Stimulated activated CD4-positive, alpha-beta T cell treated with anti-CD3 and anti-CD28 coated beads, Interleukin-4, amount 100 ng/mL, for 48 hours (primary cell): ENCODE measurements at regions not wholly inside any gene's neighbourhood (a gene's known extent, or its start where the extent isn't known, plus 50 kb on each side); places are given as distances from the start of the nearest gene placed in this dataset.
"Not testable (repeated sequence)": the region's sequence is repeated elsewhere in the genome, so short reads cannot be mapped to it uniquely, and the experiment has no call there.

Source experiments
- DNase-seq, 2 donors: peaks; one replicate each; pipeline ENCODE4 v3.0.0-alpha.2; 2020; ENCODE audit warnings: low read depth in 2 of 2

GRCh38 chr14:40268236-40268635 lies 836.0 kb upstream of the FBXO33 start:
- no peak for DNase-seq

GRCh38 chr14:40265096-40265495 lies 832.9 kb upstream of the FBXO33 start:
- DNase-seq, result no peak

GRCh38 chr14:40252817-40253447 lies 820.7 kb upstream of the FBXO33 start:
- no peak for DNase-seq

DNA sequence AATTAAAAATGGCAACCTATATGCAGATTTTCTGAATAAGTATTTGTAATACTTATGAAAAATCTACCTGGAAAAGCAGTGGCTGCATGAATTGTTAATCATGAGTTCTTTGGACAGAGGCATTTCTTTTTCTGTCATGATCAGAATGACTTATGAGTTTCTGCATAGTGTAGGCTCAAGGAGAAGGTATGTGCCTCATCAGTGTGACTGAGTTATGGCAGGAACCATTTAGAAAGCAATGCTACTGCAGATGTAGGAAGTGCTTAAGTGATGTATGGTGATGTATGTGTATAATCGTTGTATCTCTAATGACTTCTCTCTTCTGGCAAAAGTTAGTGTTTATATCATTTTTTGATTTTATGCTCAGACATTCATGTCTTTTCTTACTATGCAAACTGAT lies 816.4 kb upstream of the FBXO33 start:
- DNase-seq, result no peak

DNA sequence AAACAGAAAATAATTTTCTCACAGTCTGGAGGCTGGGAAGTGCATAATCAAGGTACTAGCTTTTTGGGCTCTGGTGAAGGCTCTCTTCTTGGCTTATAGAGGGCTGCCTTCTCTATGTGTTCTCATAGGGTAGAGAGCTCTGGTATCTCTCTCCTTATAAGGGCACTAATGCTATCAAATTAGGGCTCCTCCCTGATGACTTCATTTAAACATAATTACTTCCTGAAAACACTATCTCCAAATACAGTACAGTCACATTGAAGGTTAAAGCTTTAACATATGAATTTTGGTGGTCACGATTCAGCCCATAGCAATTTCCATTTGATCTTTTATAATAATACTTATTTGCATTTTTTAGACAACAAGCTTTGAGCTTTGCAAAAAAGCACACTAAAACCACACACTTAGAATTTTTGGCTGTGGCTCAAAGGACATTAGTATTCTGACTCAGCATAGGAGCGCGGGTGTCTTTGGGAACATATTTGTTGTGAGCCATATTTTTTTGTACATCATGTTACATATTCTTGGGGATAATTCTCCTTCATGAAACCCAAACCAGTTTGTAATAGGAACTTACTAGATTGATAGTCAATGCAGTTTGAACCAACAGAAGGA lies 808.1 kb upstream of the FBXO33 start:
- no peak for DNase-seq

DNA sequence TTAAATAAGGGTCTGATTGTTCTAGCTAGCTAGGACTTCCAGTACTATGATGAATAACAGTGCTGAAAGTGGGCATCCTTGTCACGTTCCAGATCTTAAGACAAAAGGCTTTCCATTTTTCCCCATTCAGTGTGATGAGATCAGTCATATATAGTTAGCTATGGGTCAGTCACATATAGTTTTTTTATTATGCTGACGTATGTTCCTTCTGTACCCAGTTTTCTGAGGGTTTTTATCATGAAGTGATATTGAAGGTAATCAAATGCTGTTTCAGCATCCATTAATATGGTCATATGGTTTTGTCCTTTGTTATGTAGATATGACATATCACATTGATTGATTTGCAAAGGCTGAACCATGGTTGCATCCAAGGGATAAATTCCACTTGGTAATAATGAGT lies 800.1 kb upstream of the FBXO33 start:
- no peak for DNase-seq

- DNase-seq, result no peak
Measured at GRCh38 chr14:40229676-40230075, 797.4 kb upstream of the FBXO33 start.

- no peak for DNase-seq
Measured at GRCh38 chr14:40222996-40223395, 790.8 kb upstream of the FBXO33 start.

DNA sequence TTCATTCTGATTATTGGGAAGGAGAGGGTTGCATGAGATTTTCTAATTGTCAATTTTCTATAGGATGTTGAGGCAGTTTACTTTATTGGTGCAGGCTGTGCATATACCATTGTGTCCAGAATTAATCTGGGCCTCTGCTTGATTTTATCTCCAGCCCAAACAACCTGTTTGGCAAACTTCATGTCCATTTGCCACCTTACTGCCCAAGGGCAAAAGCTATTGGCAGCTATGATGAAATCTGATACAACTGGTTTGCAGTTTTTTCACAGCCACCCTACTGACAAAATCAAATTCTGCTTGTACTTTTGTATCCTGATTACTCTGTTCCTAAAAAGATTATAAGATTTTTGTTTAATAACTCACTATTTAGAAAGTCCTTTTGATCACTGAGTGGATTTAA lies 789.2 kb upstream of the FBXO33 start:
- no peak for DNase-seq

DNA sequence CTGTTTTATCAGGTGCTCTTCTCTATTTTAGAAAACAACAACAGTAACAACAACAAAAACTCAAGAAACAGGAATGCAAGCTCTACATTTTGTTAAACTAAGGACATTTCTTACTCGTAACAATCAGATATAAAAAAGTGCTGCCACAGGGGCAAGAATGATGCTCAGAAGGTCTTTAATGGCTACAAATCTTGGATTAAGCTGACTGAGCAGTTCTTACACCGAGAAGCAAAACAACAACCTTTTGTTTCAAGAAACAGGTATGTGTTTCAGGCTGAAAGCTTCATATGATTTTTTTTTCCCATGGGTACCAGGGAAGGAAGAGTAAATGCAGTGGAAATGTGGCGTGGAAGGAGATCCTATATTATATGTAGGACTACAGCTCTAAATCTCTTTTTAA lies 786.8 kb upstream of the FBXO33 start:
- DNase-seq, result no peak

DNA sequence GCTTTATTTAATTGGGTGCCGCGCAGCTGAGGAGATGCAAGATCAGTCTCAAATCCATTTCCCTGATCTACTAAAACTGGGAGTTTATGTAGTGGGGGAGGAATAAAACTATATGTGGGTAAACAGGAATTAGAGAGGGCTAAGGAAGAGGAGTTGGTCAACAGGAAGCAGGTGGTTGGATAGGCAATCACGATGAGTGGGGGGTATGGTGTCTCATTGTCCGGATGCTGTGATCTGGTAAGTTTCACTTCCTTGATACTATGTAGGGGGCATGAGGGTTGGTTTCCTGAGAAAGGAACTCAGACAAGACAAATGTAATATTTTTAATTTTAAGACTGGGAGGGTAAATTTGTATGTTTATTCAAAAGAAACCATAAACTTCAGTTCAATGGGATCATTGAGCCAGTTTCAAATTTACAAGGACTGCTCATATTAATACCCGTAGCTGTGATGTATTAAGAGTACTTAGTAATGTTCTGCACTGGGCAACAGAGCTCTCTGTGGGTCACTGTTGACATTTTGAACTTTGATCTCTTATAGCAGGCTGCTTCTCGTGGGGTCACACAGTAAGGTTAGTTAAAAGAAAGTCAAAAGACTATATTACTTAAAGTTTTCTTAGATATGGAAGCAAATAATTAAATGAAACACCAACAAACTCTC lies 786.2 kb upstream of the FBXO33 start:
- no peak for DNase-seq

- DNase-seq, result no peak
Measured at GRCh38 chr14:40216976-40217375, 784.7 kb upstream of the FBXO33 start.

GRCh38 chr14:40216408-40216807 lies 784.2 kb upstream of the FBXO33 start:
- not testable (repeated sequence) for DNase-seq

GRCh38 chr14:40213701-40214100 lies 781.5 kb upstream of the FBXO33 start:
- no peak for DNase-seq

- no peak for DNase-seq
Measured at GRCh38 chr14:40204441-40205175, 772.4 kb upstream of the FBXO33 start.

DNA sequence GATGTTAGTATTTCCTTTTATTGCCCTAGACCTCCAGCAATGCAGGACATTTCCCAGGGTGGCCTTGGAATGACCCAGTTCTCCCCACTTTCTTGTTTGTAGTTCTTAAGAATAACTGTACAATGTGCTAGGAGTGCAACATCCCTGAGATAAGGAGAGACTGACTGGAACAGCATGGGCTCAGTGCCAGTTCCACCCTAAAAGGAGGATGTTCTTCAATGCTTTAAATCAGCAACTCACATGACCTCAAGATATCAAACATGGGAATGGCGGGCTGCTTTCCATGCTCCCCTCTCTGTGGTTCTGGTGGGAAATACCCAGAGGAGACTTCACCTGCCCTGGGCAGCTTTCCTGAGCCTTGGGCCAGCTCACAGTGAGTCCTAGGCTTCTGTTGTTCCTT lies 766.9 kb upstream of the FBXO33 start:
- no peak for DNase-seq

DNA sequence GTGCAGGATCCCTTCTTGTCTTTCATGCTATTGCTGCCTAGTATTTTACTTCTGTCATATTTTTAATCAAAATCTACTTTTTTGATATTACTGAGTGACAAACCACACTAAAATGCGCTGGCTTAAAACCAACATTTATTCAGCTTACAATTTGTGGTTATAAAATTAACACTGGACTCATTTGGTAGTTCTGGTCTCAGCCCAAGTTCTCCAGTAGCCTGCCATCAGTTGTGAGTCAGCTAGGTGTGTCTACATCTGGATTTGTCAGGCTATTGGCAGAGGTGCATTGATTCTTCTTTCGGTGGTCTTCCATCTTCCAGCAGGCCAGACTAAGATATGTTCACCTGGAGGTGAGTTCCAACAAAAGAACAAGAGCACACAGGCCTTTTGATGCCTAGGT lies 765.1 kb upstream of the FBXO33 start:
- no peak for DNase-seq

DNA sequence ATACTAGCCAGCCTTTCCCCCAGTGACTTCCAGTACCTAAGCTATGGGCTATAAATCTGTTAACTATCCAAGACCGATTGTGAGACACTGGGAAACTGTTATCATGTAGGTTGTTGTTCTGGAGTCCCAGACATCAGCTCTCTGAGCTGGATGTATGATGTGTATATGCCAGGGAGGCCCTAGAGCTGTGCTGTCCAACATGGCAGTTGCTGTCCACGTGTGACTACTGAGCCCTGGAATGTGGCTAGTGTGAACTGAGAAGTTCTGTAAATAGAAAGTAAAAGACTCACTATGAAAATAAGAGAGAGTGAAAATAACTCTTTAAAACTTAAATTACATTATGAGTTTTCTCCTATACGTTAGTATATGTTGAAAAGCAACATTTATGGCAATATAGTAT lies 755.8 kb upstream of the FBXO33 start:
- no peak for DNase-seq

DNA sequence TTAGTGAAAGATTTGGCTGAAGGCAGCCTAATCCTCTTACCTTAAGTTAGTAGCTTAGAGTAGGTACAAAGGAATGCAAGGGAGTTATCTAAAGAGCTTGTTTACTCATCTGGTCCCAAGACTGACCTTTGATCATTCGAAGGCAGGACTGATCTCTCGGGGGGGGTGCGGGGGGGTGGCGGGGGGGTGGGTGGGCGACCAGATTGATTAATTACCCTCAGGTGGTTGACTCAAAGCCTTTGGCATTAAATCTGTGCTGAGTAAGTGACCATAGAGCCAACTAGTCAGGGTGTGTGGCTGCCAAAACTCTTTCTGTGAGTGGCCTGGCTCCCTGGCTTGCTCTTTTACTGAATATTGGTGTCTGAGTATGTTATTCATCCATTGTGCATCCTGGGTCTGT lies 731.9 kb upstream of the FBXO33 start:
- no peak for DNase-seq

- no peak for DNase-seq
Measured at GRCh38 chr14:40139657-40140056, 707.4 kb upstream of the FBXO33 start.

GRCh38 chr14:40133463-40133862 lies 701.2 kb upstream of the FBXO33 start:
- no peak for DNase-seq

- no peak for DNase-seq
Measured at GRCh38 chr14:40129159-40129558, 696.9 kb upstream of the FBXO33 start.

DNA sequence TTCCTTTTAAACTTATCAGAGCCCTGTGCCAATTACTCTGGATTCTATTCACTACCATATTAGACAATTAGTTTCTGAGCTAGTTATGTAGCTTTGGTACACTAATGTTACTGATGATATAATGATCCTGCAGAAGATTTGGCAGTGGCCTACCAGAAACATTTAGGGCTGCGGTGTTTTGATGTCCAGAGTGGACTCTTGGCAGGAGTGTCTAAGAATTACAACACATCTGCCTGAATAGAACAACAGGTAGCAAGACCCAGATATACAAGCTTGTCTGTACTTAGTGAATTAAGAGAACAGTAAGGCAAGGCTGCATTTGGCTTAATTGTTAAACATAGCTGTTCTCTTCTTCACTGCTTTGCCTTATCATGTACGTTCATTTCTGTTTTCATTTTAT lies 691.6 kb upstream of the FBXO33 start:
- no peak for DNase-seq
